DND-41 (cell line): ENCODE measurements at regions not wholly inside any gene's neighbourhood (a gene's known extent, or its start where the extent isn't known, plus 50 kb on each side); places are given as distances from the start of the nearest gene placed in this dataset.

Experiments used
- ATAC-seq: fragments of 200-7000 bp; cut with Tn5 transposase; 3 replicates; pipeline ENCODE4 v1.9.1; 2021; ENCODE audit warnings: low read depth; ENCODE audit not compliant: insufficient read depth
- DNase-seq: peaks from one replicate; pipeline ENCODE4 v3.0.0-alpha.2; 2020
- H2AFZ ChIP-seq: 2 replicates; pipeline ENCODE4 v1.6.0; 2012; ENCODE audit warnings: low read depth, low read length
- H3K27ac ChIP-seq: 2 replicates; pipeline ENCODE4 v1.5.1; 2012; ENCODE audit warnings: low read length, inconsistent platforms
- H3K27me3 ChIP-seq: fragments of 200-600 bp; sonication (generic); 2 replicates; pipeline ENCODE4 v1.6.0; 2012; ENCODE audit warnings: low read length, mild to moderate bottlenecking, inconsistent platforms; ENCODE audit not compliant: insufficient read depth, poor library complexity
- H3K36me3 ChIP-seq: 2 replicates; pipeline ENCODE4 v1.5.1; 2012; ENCODE audit warnings: low read length, inconsistent platforms; ENCODE audit not compliant: insufficient read depth
- H3K4me1 ChIP-seq: 2 replicates; pipeline ENCODE4 v1.5.1; 2012; ENCODE audit warnings: mild to moderate bottlenecking, low read length; ENCODE audit not compliant: insufficient read depth
- H3K4me2 ChIP-seq: 2 replicates; pipeline ENCODE4 v1.6.0; 2012; ENCODE audit warnings: mild to moderate bottlenecking, moderate library complexity, low read length, inconsistent platforms; ENCODE audit not compliant: insufficient read depth
- H3K4me3 ChIP-seq, 2 experiments: fragments of 200-600 bp in 1 of 2; shearing (Covaris generic) in 1 of 2; 2 replicates each; pipeline ENCODE4 v1.5.1; 2012 to 2016; ENCODE audit warnings: inconsistent platforms in 2 of 2, low read length in 2 of 2, mild to moderate bottlenecking in 2 of 2, low read depth in 1 of 2, moderate library complexity in 1 of 2
- H3K79me2 ChIP-seq: 2 replicates; pipeline ENCODE4 v1.6.0; 2012; ENCODE audit warnings: low read length, inconsistent platforms; ENCODE audit not compliant: insufficient read depth
- H3K9ac ChIP-seq: 2 replicates; pipeline ENCODE4 v1.6.0; 2012; ENCODE audit warnings: low read depth, mild to moderate bottlenecking, inconsistent platforms, low read length, moderate library complexity
- H3K9me3 ChIP-seq: 2 replicates; pipeline ENCODE4 v1.5.1; 2012; ENCODE audit warnings: low read length, moderate library complexity, mild to moderate bottlenecking, inconsistent platforms; ENCODE audit not compliant: insufficient read depth, severe bottlenecking
- H4K20me1 ChIP-seq: 2 replicates; pipeline ENCODE4 v1.6.0; 2012; ENCODE audit warnings: low read length; ENCODE audit not compliant: insufficient read depth
- EZH2 ChIP-seq: IDR thresholded peaks from 3 replicates; pipeline ENCODE4 v1.6.1; 2012; ENCODE audit warnings: borderline replicate concordance, low read depth, mild to moderate bottlenecking, moderate library complexity, low read length, inconsistent platforms; ENCODE audit not compliant: severe bottlenecking
- TF ChIP-seq, protein P1 (sequence below): IDR thresholded peaks from 2 replicates; pipeline ENCODE4 v1.5.1; 2012; ENCODE audit warnings: borderline replicate concordance, low read length, moderate library complexity, mild to moderate bottlenecking; ENCODE audit not compliant: poor library complexity, severe bottlenecking; ENCODE audit errors: extremely low read depth

DNA sequence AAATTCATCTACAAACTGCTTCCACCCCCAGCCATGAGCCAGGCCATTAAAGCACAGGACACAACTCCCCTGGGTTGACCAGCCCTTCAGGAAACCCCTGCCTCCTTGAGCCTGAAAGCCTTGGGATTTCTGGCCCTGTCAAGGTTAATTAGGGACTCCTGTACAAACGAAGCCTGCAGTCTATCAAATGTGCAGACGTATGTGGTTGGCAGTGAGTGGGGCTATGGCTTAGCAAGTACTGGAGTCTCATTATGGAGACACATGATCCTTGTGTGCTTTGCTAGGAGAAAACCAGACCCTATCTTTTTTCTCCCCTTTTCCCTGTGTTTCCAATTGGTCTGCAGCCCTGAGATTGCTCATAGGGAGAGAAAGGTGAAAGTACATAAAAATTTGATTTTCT is 588.3 kb upstream of the USP24 start:
- DNase-seq (no peak), ATAC-seq (no peak)
- no peak overlapping the region for H3K27ac ChIP-seq
- no peak overlapping the region for H3K9ac ChIP-seq
- H2AFZ ChIP-seq = no peak overlapping the region
- no peaks in the 10 kb centered on the region for H3K36me3 ChIP-seq
- H3K27me3 ChIP-seq = no peaks in the 10 kb centered on the region
- H3K4me3 ChIP-seq = no peak overlapping the region
- no peaks in the 10 kb centered on the region for H3K4me1 ChIP-seq
- H3K9me3 ChIP-seq = peaks cover 3% of the 10 kb centered on the region
- no peak overlapping the region for H3K4me2 ChIP-seq
- H4K20me1 ChIP-seq = no peaks in the 10 kb centered on the region
- no peak for TF ChIP-seq EZH2
- TF ChIP-seq, protein P1, sequence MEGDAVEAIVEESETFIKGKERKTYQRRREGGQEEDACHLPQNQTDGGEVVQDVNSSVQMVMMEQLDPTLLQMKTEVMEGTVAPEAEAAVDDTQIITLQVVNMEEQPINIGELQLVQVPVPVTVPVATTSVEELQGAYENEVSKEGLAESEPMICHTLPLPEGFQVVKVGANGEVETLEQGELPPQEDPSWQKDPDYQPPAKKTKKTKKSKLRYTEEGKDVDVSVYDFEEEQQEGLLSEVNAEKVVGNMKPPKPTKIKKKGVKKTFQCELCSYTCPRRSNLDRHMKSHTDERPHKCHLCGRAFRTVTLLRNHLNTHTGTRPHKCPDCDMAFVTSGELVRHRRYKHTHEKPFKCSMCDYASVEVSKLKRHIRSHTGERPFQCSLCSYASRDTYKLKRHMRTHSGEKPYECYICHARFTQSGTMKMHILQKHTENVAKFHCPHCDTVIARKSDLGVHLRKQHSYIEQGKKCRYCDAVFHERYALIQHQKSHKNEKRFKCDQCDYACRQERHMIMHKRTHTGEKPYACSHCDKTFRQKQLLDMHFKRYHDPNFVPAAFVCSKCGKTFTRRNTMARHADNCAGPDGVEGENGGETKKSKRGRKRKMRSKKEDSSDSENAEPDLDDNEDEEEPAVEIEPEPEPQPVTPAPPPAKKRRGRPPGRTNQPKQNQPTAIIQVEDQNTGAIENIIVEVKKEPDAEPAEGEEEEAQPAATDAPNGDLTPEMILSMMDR = no peak
- H3K79me2 ChIP-seq = no peaks in the 10 kb centered on the region

DNA sequence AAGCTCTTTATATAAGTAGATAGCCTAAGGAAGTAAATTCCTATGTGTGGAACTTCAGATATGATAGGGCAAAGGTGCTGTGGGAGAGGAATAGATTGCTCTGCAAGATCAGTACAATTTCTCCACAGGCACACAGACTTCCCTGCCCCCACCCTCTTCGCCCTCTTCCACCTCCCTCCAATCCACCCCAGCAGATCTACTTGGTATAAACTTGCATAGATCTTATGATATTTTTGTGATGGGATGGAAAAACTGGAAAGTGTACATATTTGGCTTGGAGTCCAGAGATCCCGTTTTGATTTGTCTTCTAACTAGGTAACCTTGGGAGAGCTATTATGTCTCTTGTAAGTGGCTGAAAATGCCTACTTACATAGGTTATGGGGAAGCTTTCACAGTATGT is 586.3 kb upstream of the USP24 start:
- TF ChIP-seq EZH2 = no peak
- TF ChIP-seq, protein P1 = no peak
- H3K27me3 ChIP-seq = no peaks in the 10 kb centered on the region

DNA sequence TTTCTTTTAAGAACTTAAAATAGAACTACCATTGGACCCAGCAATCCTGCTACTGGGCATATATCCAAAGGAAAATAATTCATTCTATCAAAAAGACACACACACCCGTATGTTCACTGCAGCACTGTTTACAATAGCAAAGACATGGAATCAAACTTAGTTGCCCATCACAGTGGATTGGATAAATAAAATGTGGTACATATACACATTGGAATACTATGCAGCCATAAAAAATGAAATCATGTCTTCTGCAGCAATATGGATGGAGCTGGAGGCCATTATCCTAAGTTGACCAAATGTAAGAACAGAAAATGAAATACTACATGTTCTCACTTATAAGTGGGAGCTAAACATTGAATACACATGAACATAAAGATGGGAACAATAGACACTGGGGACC is 585.3 kb upstream of the USP24 start:
- no peak for TF ChIP-seq EZH2
- TF ChIP-seq, protein P1 = no peak
- Histone ChIP-seq H3K9me3 (peaks cover 3% of the 10 kb centered on the region), H3K4me3 (no peak overlapping the region), H3K79me2 (no peaks in the 10 kb centered on the region), H3K9ac (no peak overlapping the region), H4K20me1 (no peaks in the 10 kb centered on the region), H3K4me1 (no peaks in the 10 kb centered on the region), H2AFZ (no peak overlapping the region), H3K27me3 (no peaks in the 10 kb centered on the region), H3K4me2 (no peak overlapping the region), H3K36me3 (no peaks in the 10 kb centered on the region), H3K27ac (no peak overlapping the region)
- no peak for DNase-seq
- no peak for ATAC-seq

More for the DNA sequence above, 586.3 kb upstream of the USP24 start:
- no peak overlapping the region for H3K27ac ChIP-seq
- no peak overlapping the region for H3K9ac ChIP-seq
- DNase-seq (no peak), ATAC-seq (no peak)
- no peak overlapping the region for H3K4me3 ChIP-seq
- no peaks in the 10 kb centered on the region for H3K36me3 ChIP-seq
- no peak overlapping the region for H2AFZ ChIP-seq
- H3K79me2 ChIP-seq = no peaks in the 10 kb centered on the region
- H3K4me2 ChIP-seq = no peak overlapping the region
- H3K4me1 ChIP-seq = no peaks in the 10 kb centered on the region
- H4K20me1 ChIP-seq = no peaks in the 10 kb centered on the region
- H3K9me3 ChIP-seq = peaks cover 3% of the 10 kb centered on the region

DNA sequence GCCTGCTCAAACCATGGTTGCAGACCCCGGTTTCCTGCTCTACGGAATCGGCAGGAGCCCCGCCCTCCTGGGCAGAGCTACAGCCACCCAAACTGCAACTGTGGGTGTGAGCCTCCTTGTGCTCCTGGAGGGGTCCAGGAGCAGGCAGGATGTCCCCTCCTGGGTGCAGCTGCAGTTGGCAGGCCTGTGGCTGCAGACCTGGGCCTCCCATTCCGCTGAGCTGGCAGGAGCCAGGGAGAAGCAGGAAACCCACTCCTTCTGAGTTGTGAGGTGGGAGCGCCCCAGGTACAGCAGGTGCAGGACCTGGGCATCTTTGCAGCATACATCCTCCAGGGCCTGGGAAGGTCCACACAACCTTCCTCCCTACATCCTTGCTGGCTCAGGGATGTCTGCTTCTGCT is 578.7 kb upstream of the USP24 start:
- no peaks in the 10 kb centered on the region for H3K79me2 ChIP-seq
- no peaks in the 10 kb centered on the region for H3K36me3 ChIP-seq
- DNase-seq (no peak), ATAC-seq (no peak)
- H3K9me3 ChIP-seq = peaks cover 4% of the 10 kb centered on the region
- TF ChIP-seq, protein P1 = no peak
- TF ChIP-seq EZH2 = no peak
- H3K27me3 ChIP-seq = no peaks in the 10 kb centered on the region
- H3K4me1 ChIP-seq = no peaks in the 10 kb centered on the region
- no peak overlapping the region for H3K4me2 ChIP-seq
- no peak overlapping the region for H3K27ac ChIP-seq
- H4K20me1 ChIP-seq = no peaks in the 10 kb centered on the region
- H3K4me3 ChIP-seq = no peak overlapping the region
- no peak overlapping the region for H2AFZ ChIP-seq
- no peak overlapping the region for H3K9ac ChIP-seq
